ENCODE measurements at regions not wholly inside any gene's neighbourhood (a gene's known extent, or its start where the extent isn't known, plus 50 kb on each side); places are given as distances from the start of the nearest gene placed in this dataset.

DNA sequence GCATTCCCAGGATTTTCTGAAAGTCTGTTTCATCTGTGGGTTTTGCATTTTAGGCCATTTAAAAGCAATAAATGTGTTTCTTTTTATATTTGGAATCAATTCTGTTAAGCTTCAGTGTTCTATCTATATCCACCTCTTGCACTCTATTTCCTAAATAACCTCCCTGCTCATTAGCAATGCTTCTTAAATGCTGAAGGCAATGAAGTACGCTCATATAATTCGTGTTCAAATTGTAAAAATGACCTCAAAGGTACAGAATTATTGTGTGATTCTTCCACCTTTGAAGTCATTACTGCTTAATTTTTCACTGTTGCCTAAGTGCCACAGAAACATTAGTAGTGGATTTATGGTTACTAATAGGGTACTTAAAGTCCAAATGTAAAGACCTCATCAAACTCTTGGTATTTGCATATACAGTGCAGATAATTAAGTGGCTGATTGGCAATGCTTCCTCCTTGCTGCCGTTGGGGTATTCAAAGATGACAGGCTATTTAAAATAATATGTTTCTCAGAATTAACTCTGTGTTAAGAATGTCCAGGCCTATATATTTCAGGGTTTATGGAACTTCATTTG, 730.8 kb downstream of the TECRL start:
- TF ChIP-seq, protein P1, sequence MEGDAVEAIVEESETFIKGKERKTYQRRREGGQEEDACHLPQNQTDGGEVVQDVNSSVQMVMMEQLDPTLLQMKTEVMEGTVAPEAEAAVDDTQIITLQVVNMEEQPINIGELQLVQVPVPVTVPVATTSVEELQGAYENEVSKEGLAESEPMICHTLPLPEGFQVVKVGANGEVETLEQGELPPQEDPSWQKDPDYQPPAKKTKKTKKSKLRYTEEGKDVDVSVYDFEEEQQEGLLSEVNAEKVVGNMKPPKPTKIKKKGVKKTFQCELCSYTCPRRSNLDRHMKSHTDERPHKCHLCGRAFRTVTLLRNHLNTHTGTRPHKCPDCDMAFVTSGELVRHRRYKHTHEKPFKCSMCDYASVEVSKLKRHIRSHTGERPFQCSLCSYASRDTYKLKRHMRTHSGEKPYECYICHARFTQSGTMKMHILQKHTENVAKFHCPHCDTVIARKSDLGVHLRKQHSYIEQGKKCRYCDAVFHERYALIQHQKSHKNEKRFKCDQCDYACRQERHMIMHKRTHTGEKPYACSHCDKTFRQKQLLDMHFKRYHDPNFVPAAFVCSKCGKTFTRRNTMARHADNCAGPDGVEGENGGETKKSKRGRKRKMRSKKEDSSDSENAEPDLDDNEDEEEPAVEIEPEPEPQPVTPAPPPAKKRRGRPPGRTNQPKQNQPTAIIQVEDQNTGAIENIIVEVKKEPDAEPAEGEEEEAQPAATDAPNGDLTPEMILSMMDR (IDR thresholded peaks at IDR 0.05) = no peak
- TF ChIP-seq POLR2A (IDR thresholded peaks at IDR 0.05) = no peak
